ENCODE measurements at regions not wholly inside any gene's neighbourhood (a gene's known extent, or its start where the extent isn't known, plus 50 kb on each side); places are given as distances from the start of the nearest gene placed in this dataset.

DNA sequence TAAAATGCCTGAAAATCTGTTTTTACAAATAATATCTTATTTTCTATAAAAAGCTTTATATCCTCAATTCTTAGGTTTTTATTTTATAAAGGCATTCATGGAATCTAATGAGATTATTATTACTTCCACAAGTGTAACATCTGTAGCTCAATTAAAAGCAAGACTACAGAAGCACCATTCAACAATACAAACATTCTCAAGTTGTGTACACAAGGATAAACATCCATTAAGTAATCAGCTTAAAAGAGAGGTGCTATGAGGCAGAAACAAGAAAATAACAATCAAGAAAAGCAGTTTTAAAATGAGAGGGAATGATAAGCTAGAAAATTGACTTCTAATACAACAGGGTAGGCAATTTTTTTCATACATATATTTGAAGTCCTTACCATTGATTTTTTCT is 326.1 kb downstream of the MRPL39 start:
- TF ChIP-seq POLR2A (IDR thresholded peaks at IDR 0.05) (no peak), POLR2AphosphoS5 (IDR thresholded peaks at IDR 0.05) (no peak)
- TF ChIP-seq, protein P1, sequence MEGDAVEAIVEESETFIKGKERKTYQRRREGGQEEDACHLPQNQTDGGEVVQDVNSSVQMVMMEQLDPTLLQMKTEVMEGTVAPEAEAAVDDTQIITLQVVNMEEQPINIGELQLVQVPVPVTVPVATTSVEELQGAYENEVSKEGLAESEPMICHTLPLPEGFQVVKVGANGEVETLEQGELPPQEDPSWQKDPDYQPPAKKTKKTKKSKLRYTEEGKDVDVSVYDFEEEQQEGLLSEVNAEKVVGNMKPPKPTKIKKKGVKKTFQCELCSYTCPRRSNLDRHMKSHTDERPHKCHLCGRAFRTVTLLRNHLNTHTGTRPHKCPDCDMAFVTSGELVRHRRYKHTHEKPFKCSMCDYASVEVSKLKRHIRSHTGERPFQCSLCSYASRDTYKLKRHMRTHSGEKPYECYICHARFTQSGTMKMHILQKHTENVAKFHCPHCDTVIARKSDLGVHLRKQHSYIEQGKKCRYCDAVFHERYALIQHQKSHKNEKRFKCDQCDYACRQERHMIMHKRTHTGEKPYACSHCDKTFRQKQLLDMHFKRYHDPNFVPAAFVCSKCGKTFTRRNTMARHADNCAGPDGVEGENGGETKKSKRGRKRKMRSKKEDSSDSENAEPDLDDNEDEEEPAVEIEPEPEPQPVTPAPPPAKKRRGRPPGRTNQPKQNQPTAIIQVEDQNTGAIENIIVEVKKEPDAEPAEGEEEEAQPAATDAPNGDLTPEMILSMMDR (IDR thresholded peaks at IDR 0.05), result no peak
- intact Hi-C loops (cut with DNase I; ENCODE audit: low total_unique reads), result no loop called here
- H3K27me3 ChIP-seq, result no peaks in the 10 kb centered on the region
- no peaks in the 10 kb centered on the region for H3K9me3 ChIP-seq
- no peak overlapping the region for H3K4me3 ChIP-seq
- H3K36me3 ChIP-seq, result no peaks in the 10 kb centered on the region
- H3K4me1 ChIP-seq, result no peaks in the 10 kb centered on the region
- no peak overlapping the region for H3K27ac ChIP-seq
- DNase-seq (ENCODE audit: low spot score in 2 of 2), result no peak

DNA sequence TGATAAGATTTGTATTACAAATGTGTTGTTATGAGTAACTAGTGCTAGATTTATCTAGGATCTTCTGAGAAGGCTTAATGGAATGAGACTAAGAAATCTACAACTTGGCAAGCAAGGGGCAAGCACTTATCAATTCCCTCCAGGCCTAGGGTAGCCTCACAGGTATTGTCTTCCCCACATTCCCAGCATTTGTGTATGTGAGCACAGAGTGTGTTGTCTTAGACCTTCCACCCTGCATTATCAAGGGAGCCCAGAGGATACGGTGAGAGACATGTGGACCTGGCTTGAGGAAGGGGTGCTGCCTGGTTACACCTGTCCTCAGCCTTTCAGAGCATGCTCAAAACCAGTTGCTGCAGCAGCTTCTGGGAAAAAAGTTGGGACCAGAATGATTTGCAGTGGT is 327.2 kb downstream of the MRPL39 start:
- Histone ChIP-seq H3K36me3 (no peaks in the 10 kb centered on the region), H3K9me3 (no peaks in the 10 kb centered on the region), H3K4me1 (no peaks in the 10 kb centered on the region), H3K27ac (no peak overlapping the region), H3K4me3 (no peak overlapping the region), H3K27me3 (no peaks in the 10 kb centered on the region)
- DNase-seq (ENCODE audit: low spot score in 2 of 2), result no peak
- TF ChIP-seq POLR2AphosphoS5 (IDR thresholded peaks at IDR 0.05), result no peak
- TF ChIP-seq, protein P1 (IDR thresholded peaks at IDR 0.05), result no peak
- no peak for TF ChIP-seq POLR2A (IDR thresholded peaks at IDR 0.05)
- intact Hi-C loops (cut with DNase I; ENCODE audit: low total_unique reads), result no loop called here

GRCh38 chr21:25273959-25274358 is 333.3 kb downstream of the MRPL39 start:
- no peaks in the 10 kb centered on the region for H3K27me3 ChIP-seq
- H3K27ac ChIP-seq, result no peak overlapping the region
- H3K36me3 ChIP-seq, result no peaks in the 10 kb centered on the region
- no peak for DNase-seq (ENCODE audit: low spot score in 2 of 2)
- no peaks in the 10 kb centered on the region for H3K4me1 ChIP-seq
- intact Hi-C loops (cut with DNase I; ENCODE audit: low total_unique reads), result no loop called here
- TF ChIP-seq, protein P1 (IDR thresholded peaks at IDR 0.05), result no peak
- TF ChIP-seq POLR2AphosphoS5 (IDR thresholded peaks at IDR 0.05), result no peak
- TF ChIP-seq POLR2A (IDR thresholded peaks at IDR 0.05), result no peak
- no peaks in the 10 kb centered on the region for H3K9me3 ChIP-seq
- no peak overlapping the region for H3K4me3 ChIP-seq

GRCh38 chr21:25254491-25255174 is 352.6 kb downstream of the MRPL39 start:
- no peaks in the 10 kb centered on the region for H3K9me3 ChIP-seq
- DNase-seq (ENCODE audit: low spot score in 2 of 2), result no peak
- TF ChIP-seq, protein P1 (IDR thresholded peaks at IDR 0.05), result no peak
- no peak for TF ChIP-seq POLR2AphosphoS5 (IDR thresholded peaks at IDR 0.05)
- TF ChIP-seq POLR2A (IDR thresholded peaks at IDR 0.05), result no peak
- no peaks in the 10 kb centered on the region for H3K36me3 ChIP-seq
- H3K27me3 ChIP-seq, result no peaks in the 10 kb centered on the region
- no peak overlapping the region for H3K4me3 ChIP-seq
- intact Hi-C loops (cut with DNase I; ENCODE audit: low total_unique reads), result no loop called here
- no peaks in the 10 kb centered on the region for H3K4me1 ChIP-seq
- H3K27ac ChIP-seq, result no peak overlapping the region

- DNase-seq (ENCODE audit: low spot score in 2 of 2), result no peak
- Histone ChIP-seq H3K4me1 (no peaks in the 10 kb centered on the region), H3K4me3 (no peak overlapping the region), H3K27ac (no peak overlapping the region), H3K27me3 (no peaks in the 10 kb centered on the region), H3K9me3 (no peaks in the 10 kb centered on the region), H3K36me3 (no peaks in the 10 kb centered on the region)
- TF ChIP-seq, protein P1 (IDR thresholded peaks at IDR 0.05), result no peak
- TF ChIP-seq POLR2AphosphoS5 (IDR thresholded peaks at IDR 0.05) (no peak), POLR2A (IDR thresholded peaks at IDR 0.05) (no peak)
- intact Hi-C loops (cut with DNase I; ENCODE audit: low total_unique reads), result no loop called here
Measured at GRCh38 chr21:25246546-25246945, 360.7 kb downstream of the MRPL39 start.
